ENCODE measurements at regions not wholly inside any gene's neighbourhood (a gene's known extent, or its start where the extent isn't known, plus 50 kb on each side); places are given as distances from the start of the nearest gene placed in this dataset.
"Not testable (repeated sequence)": the region's sequence is repeated elsewhere in the genome, so short reads cannot be mapped to it uniquely, and the experiment has no call there.

DNA sequence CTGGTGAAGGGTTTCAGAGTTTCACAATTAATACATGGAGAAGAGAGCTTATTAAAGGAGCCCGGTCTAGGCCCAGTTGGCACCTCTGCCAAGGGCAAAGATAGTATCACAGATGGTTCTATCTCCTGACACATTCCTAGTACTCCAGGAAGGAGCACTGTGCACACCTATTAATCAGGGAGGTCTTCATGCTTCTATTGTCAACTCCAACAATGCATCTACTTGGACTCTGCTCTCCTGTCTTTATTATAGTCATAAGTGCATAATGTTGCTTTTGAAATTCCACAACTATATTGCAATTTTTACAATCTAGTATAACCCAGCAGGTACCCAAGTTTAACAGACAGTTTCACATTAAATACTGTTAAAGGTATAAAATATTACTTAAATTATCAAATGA lies 174.5 kb upstream of the TSC22D1 start:
- DNase-seq, result no peak

DNA sequence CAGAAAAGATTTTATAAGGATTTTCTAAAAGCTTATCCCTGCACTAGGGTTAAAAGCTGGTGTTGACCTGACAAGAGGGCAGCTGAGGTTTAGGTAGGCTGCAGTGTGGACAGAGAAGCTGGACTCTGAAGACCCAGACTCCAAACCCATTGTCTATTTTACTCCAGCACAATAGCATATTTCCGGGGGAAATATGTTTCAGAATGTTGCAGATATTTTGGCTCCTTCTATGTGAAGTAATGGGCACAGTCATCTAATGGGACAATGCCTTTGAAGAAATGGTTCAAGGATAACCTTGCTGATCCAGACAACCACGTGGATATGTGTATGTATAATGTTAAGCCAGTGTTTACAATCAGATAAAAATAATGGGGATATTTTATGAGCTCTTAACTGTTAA lies 173.8 kb upstream of the TSC22D1 start:
- no peak for DNase-seq

DNA sequence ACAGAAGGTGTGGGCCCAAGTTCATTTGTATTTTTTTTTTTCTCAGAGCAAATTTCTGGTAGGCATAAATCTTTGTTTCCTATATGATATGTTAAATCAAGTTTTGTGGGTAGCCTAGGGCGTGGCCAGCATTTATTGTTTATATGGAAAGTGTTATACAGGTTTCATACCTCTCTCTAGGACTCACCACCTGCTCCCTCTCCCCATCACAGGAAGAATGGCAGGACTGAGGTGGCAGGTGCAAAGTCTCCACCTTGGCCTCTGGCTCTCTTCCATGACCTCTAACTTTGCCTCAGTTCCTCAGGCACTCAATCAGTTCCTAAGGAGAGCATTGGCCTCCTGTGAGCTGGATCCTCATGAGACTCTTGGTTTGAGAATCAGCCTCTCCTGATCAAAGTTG lies 172.3 kb upstream of the TSC22D1 start:
- no peak for DNase-seq

DNA sequence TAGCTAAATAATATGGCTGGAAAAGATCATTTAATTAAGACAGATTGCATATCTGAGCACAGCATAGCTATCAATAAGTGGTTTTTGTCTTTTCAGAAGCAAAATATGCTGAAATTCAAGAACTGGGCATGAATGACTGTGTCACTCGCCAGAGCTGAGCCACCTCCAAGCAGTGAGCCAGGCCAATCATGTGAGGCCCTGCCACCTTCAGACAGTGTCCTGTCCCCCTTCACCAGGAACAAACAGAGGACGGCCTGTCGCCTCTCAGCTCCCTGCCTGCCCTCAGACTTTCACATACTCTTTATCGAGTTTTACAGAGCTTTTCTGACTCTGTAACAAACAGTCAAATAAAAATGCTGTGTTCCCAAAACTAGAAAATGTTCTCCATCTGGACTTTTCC lies 171.0 kb upstream of the TSC22D1 start:
- DNase-seq, result no peak

DNA sequence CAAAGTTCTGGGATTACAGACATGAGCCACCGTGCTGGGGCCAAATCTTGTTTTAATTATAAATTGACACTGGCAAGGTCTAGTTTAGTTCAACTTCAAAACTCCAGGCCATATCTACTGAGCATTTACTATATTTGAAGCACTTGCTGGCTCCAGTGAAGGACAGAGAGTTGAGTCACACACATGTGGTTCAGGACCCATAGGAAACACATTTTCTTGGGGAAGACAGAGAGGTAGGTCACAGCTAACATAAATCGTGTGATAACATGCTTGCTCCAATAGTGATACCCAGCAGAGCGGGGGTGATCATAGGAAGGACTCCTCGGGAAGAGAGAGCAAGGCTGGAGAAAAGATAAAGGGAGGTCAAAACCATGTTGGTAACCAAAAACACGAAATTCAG lies 170.6 kb upstream of the TSC22D1 start:
- DNase-seq, result no peak

DNA sequence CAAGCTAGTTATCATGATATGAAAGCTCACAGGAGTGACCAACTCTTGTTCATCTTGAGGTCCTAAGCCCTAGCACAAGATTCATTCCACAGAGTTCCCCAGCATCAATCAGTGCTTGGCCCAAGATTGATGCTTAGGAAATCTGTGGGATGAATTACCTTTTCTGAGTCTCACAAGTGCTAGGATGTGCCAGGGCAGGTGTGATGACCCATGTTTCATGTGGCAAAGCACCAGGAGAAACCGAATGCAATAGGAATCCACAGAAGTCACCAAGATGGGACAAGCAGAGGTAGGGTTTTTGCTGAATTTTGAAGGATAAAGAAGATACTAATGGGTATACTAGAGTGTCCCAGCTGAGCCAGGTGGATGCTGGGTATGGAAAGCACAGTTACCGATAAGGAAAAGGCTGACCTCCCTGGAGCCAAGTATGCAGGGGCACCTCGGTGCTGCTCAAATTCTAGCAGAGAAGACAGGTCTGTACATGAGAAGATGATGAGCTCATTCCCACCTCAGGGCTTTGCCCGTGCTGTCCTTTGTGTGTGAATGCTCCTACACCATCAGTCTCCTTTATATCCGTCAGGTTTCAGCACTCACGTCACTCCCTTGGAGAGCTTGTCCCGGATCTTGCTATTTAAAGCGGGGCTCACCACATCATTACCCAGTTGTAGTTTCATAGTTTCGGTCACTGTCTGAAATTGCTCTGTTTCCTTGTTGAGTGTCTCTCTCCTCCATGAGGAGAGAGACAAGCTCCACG lies 168.9 kb upstream of the TSC22D1 start:
- DNase-seq, result no peak

DNA sequence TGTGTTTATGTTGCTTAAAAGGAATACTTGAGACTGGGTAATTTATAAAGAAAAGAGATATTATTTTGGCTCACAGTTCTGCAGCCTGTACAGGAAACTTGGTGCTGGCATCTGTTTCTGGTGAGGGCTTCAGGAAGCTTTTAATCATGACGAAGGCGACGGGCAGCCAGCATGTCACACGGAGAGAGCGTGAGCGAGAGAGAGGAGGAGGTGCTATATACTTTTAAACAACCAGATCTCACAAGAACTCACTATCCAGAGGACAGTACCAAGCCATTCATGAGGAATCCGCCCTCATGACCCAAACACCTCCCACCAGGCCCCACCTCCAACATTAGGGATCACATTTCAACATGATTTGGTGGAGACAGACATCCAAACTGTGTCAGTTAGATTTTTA lies 163.4 kb upstream of the TSC22D1 start:
- DNase-seq, result no peak

DNA sequence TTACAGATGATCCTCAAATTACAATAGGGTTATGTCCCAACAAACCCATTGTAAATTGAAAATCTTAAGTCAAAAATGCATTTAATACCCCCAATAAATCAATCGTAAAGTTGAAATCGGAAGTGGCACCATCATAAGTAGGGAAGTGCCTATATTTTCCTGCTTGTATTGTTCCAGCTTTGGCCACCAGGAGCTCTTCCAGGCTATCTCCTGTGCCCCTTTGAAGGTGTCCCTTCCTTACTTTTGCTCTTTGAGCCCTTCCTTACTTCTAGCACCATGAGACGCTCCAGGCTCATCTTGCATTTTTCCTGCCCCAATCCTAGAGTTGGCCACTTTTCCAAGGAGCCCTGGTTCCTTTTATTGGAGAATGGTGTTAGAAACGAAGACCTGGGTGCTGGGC lies 163.0 kb upstream of the TSC22D1 start:
- DNase-seq, result no peak

DNA sequence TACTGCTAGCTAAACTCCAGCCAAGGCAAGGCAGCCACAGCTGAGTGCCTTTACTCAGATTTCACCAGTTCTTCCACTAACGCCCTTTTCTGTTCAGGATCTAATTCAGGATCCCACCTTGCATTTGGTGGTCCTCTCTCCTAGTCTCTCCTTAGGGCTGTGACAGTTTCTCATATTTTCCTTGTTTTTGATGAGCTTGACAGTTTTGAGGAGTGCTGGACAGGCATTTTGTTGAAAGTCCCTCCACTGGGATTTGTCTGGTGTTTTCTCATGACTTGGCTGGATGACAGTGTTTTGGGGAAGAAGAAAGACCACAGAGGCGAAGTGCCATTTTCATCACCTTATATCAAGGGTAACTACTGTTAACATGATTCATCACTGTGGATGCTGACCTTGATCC lies 162.3 kb upstream of the TSC22D1 start:
- DNase-seq, result no peak

DNA sequence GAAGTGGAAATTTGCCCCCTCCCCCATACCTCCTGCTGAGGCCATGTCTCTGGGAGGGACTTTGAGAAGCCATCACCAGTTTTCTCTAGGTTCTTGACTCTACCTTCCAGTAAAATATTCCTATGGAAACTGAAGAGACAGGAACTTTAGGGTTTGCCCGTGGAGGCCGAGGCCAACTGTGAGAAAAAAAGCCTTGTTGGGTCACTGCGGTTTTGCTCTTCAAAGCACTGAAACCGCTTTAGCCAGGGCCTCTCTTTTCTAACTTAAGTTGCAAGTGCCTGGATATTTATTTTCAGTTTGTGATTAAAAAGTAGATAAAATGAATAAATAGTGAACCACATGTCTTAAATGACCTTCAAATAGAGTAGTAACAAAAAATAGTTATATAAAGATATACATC lies 159.7 kb upstream of the TSC22D1 start:
- no peak for DNase-seq

DNA sequence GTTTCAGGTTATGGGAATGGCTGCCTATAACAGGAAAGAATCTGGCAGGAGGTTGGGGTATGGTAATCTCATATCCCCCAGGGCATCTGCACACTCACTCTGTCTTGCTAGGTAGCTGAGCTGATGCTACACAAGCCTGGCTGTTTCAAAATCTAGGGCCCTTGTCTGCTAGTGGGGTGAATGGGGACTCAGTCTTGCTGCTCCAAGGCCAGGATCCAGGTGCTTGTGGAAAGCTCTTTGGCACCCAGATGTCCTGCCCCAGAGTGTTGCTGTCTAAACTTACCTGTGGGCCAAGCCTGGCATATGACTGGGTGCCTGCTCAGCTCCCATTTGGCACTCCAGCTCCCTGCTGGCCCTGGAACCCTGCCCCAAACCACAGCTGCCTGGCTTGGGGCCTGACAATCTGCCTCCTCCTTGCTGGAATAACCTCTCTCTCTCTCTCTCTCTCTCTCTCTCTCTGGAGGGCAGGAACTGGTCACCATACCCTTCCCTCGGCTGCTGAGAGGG lies 158.1 kb upstream of the TSC22D1 start:
- DNase-seq, result no peak

DNA sequence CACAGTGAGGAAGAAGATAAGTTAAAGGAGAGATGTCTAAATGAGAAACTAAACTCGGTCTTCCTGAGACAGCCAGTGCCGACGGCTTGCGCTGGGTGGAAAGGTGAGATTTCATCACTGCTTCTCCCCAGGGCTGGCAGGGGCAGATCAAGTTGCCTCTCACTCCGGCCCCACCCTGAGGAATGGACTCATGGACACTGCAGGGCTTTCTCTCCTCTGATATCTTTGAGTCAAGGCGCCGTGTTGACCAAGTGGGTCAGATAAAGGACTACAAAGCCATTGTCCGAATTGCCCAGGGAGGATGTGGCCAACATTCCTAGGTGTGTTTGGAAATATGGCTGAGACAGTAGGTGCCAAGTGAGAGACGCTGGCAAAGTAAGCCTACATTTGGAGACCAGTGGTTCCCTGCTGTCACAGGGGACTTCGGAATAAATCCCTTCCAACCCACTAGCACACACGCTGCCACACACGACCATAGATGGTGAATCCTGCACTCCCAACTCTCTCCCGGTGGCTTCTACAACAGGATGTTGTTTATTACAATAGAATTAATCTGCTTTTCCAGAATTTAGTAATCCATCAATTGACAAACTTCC lies 156.5 kb upstream of the TSC22D1 start:
- DNase-seq, result peak; percentile 27

DNA sequence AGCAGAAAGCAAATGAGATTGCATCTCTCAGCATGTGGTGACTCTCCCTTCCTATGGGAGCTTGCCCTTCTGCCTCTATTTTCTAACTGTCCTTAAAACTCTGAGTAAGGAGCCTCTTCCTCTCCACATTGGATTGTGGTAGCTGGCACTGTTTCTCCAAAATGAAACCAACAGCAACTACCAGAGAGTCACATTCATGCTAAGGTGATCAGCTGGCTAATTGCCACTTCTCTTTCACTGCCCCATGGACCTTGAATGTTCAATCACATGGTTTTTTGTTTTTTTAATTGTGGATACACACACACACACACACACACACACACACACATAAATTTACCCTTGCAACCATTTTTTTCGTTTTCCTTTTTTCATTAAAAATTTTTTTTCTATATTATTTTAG lies 154.7 kb upstream of the TSC22D1 start:
- no peak for DNase-seq

DNA sequence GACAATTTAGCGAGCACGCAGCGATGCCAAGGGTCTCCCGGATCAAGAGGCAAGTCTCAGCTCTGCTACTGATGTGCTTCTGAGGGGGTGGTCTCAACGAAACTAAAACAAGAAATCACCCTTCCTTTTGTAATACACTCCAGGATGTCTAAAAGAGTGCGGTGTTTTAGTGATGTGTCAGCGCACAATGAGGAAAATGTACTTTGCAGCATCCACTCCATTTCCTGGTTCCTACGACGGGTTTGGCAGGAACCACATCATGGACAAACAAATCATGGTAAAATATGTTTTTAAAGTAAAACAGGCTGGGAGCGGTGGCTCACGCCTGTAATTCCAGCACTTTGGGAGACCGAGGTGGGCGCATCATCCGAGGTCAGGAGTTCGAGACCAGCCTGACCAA lies 154.0 kb upstream of the TSC22D1 start:
- DNase-seq, result no peak

DNA sequence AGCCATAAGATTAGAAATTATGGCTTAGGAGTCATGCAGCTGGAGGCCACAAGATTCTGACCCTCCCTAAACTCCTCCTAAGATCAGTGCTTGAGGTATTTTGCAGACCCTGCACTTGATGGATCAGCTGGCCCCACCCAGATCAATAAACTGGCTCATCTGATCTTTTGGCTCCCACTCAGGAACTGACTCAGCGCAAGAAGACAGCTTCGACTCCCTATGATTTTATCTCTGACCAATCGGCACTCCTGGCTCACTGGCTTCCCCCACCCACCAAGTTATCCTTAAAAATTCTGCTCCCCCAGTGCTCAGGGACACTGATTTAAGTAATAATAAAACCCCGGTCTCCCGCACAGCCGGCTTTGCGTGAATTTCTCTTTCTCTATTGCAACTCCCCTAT lies 151.5 kb upstream of the TSC22D1 start:
- not testable (repeated sequence) for DNase-seq

DNA sequence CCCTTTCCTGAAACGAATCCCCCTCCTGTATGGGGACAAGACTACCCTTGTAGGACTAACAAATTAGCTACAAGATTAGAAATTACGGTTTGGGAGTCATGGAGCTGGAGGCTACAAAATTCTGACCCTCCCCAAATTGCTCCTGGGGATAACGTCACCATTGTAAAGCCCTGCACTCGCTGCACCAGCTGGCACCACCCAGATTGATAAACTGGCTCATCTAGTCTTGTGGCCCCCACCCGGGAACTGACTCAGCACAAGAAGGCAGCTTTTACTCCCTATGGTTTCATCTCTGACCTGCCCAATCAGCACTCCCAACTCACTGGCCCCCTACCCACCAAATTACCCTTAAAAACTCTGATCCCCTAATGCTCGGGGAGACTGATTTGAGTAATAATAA lies 150.6 kb upstream of the TSC22D1 start:
- no peak for DNase-seq

DNA sequence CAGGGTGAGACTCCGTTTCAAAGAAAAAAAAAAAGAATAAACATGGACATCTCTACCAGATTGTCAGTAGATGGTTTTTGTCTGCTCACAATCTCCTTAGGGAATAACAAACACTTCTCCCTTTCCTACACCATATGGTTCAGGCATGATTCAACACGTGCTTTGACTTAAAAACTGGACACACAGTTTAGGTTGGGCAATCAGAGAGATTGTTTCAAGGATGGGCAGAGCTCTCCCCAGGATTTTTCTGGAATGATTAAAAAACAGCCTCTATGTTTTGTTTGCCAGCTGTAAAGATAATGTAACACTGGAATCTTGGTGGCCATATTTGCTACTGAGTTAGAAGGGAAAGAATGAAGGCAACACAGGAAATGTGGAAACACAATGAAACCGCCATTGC lies 150.1 kb upstream of the TSC22D1 start:
- DNase-seq, result no peak

DNA sequence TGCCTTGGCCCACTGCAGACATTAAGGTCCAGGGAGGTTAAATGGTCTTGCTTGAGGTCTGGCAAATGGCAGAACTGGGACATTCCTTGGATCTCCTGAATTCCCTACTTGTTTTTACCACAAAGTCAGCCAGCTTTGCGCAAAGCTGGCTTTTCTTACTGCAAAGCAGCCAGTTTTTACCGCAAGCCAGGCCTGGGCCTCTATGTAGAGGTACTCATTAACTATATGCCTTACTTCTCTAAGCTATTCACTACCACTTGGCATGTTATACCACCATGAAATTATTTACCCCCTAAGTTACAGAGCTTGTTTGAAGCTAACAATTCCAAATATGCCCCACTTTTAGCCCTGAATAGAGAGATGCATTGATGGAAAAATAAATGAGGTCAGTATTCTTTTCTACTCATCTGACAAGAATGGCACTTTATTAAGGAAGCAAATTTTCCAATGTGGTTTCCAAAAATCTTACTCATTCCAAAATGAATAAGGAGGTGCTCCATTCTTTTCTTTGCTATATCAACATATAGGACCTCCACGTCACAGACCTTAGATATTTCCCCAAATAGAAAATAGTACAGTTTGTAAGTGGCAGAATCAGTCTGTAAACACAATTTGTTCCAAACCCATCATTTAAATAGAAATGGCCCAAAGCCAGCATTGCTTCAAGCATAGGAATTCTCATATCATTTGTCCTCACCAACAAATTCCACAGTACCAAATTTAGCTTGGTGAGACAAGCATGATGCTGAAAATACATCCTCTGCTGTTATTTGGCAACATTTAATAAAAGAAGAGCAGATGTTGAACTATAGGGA lies 143.9 kb upstream of the TSC22D1 start:
- no peak for DNase-seq

DNA sequence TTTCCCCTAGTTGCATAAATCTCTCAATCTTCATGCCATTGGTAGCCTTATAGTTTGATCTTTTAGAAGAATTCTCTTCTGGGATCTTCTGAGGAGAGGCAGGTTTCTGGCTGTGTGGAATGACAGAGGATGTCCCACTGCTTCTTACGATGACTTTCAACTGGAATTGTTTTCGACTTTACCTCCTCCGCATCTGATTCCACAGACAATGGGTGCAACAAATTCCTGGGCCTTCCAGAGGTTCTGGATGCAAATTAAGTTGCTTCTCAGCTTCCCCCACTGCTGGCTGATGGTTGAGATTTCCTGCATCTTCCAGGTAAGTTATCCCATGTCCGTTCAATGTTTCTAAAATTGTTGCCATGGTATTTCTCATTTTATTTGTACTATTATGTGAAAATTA lies 142.3 kb upstream of the TSC22D1 start:
- DNase-seq, result no peak

DNA sequence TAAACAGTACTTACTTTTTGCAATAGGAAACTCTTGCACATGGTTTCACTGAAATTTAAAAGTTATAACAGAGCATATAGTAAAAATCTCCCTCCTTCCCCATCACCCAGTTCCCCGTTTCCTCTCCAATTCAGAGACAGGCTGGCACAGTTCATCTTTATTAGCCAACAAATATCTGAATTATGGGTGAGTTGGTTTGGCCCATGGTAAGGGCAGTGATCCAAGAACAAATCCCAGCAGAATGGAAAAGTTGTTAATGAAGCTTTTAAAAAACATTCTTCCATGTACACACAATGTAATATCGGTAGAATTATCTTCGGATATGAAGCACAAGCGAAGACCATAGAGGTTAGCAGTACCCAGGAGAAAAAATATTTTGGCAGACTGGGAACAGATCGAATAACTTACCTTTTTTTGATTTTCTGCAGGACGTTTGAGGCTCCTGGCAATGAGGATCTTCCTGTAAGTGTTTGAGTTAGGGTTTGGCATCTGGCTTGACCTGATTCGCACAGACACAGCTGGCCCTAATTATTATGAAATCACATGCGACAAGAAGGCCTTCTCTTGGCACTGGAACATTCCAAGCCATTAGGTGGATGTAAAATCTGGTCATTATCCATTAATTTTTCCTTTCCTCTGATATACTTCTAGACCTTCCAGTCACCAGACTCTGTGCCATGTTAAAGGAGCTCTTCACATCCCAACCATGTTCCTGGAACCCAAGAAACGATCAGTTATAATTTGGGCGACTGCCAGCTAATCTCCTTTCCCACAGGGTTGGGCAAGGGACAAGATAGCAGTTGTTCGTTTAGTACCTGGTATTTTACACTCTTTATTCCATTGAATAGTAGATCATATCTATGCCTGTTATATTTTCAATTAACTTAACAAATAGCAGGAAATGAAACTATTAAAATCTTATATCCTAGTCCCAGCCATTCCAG lies 139.4 kb upstream of the TSC22D1 start:
- DNase-seq, result no peak

DNA sequence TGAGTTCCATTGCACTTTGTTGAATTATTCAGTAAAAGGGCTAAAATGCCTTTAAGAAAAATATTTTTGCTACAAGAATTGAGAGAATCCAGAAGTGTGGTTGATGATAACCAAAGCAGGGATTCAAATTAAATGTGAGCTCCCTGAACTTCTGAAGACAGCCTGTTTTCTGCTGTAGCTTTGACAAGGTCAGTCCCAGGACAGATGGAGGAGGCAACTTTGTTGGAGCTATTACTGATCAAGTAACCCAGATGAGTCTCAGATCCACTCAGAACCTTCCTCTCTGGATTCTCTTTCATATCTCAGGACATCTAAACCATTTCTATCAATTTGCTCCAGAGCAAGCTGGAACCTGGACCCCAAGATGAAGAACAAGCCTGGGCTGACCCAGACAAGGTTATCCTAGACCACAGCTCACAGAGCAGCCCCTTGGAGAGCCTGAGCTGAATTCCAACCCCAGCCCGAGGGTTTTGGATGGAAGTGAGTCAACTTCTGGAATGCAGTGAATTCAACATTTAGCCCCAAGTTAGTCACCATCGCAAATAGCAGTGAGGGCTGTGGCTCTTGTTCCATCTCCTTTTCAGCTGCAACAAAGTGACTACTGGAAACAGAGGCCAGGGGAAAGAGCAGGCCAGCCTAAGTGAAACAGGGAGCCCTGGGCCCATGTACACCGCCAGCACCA lies 137.8 kb upstream of the TSC22D1 start:
- no peak for DNase-seq
